NT2/D1 (cell line): ENCODE measurements at regions not wholly inside any gene's neighbourhood (a gene's known extent, or its start where the extent isn't known, plus 50 kb on each side); places are given as distances from the start of the nearest gene placed in this dataset.

ENCODE experiments used
- SUZ12 ChIP-seq: IDR thresholded peaks from 2 replicates; pipeline ENCODE4 v1.6.1; 2011; ENCODE audit not compliant: insufficient read length, insufficient read depth; ENCODE audit errors: extremely low read depth
- YY1 ChIP-seq: IDR thresholded peaks from 2 replicates; pipeline ENCODE4 v1.6.1; 2011; ENCODE audit not compliant: insufficient read length, insufficient read depth
- ZNF274 ChIP-seq: IDR thresholded peaks from 2 replicates; pipeline ENCODE4 v1.6.1; 2011; ENCODE audit warnings: mild to moderate bottlenecking, low read depth, low read length

GRCh38 chr10:57963546-57963945 lies 304.1 kb downstream of the IPMK start:
- no peak for TF ChIP-seq YY1
- no peak for TF ChIP-seq SUZ12
- no peak for TF ChIP-seq ZNF274
